Frontal cortex (tissue), 3 donors: ENCODE measurements at regions not wholly inside any gene's neighbourhood (a gene's known extent, or its start where the extent isn't known, plus 50 kb on each side); places are given as distances from the start of the nearest gene placed in this dataset.
"Not testable (repeated sequence)": the region's sequence is repeated elsewhere in the genome, so short reads cannot be mapped to it uniquely, and the experiment has no call there.

Experiments
- DNase-seq, 2 donors: peaks; one replicate each; pipeline ENCODE4 v3.0.0; 2012; ENCODE audit warnings: low spot score in 2 of 2
- FAIRE-seq: peaks from 2 replicates; lab custom pipeline; 2012; peaks lifted over from hg19 to GRCh38; lab: Jason Lieb, UNC
- donor health status: control.
- donor health status: control.
- donor health status: control.

DNA sequence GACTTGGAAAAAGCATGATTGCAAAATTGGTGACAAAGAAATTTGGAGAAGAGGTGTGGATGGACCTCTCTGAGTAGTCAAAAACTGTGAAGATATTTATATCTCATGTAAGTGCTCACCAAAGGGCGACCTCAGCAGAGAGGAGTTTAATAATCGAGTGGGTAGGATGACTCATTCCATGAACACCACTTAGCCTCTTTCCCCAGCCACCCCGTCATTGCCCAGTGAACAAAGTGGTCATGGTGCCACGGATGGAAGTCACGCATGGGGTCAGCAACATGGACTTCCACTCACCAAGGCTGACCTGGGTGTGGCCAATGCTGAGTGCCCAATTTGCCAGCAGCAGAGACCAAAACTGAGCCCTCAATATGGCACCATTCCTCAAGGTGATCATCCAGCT is 997.4 kb upstream of the GYPC start:
- no peak for DNase-seq
- FAIRE-seq = no peak

DNA sequence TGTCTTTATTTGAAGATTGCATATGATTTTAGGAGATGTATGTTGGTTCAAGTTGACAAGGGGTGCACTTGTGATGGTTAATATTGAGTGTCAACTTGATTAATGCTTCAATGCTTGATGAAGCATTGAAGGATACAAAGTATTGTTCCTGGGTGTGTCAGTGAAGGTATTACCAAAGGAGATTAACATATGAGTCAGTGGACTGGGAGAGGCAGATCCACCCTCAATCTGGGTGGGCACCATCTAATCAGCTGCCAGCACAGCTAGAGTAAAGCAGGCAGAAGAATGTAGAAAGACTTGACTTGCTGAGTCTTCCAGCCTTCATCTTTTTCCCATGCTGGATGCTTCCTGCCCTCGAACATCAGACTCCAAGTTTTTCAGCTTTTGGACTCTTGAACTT is 995.6 kb upstream of the GYPC start:
- DNase-seq, FAIRE-seq: not testable (repeated sequence)

DNA sequence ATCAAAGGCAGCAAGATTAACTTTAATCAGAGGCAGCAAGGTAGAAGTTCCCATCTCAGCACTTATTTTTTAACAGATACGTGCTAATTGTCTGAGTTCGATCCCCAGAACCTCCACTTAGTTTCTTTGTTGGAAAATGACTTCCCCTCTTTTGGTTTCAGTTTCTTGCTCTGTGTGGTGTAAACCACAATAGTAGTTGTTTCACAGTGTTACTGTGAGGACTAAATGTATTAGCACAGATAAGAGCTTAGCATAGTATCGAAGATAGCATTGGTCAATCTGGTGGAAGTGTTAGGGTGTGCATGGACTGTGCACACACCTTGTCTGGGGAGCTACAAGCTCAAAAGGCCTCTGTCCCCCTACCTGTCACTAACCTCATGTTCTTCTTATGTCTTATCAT is 988.3 kb upstream of the GYPC start:
- FAIRE-seq (no peak), DNase-seq (no peak)

DNA sequence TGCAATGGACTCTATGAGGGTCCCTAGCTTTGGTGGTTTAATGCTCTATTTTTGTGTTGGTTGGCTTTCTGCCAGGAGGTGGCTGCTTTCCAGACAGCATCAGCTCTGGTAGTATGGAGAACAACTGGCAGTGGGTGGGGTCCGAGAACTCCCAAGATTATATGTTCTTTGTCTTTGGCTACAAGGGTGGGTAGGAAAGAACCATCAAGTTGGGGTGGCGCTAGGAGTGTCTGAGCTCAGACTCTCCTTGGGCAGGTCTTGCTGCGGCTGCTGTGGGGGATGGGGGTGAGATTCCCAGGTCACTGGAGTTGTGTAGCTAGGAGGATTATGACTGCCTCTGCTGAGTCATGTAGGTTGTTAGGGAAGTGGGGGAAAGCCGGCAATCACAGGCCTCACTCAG is 976.1 kb upstream of the GYPC start:
- FAIRE-seq (no peak), DNase-seq (no peak)

DNA sequence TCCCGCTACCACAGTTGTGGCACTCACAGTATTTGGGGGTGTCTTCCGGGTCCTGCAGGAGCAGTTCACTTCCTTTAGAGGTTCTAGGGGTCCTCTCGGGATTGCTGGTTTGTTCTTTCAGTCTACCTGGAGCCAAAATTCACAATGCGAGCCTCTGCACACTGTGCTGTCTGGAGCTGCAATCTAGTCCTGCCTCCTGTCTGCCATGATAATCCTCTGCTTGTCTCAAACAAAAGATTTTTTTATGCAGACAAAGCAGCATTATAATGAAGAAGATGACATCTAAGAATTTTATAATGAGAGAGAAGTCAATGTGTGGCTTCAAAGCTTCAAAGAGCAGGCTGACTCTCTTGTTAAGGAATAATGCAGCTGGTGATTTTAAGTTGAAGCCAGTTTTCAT is 975.1 kb upstream of the GYPC start:
- FAIRE-seq (no peak), DNase-seq (no peak)

DNA sequence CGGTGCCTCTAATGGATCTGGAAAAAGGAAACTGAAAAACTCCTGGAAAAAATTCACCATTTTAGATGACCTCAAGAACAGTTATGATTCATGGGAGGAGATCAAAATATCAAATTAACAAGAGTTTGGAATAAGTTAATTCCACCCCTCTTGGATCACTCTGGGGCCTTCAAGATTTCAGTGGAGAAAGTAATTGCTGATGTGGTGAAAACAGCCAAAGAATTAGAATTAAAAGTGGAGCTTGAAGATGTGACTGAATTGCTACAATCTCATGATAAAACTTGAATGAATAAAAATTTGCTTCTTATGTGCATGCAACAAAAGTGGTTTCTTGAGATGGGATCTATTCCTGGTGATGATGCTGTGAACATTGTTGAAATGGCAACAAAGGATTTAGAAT is 974.4 kb upstream of the GYPC start:
- FAIRE-seq = no peak
- no peak for DNase-seq

DNA sequence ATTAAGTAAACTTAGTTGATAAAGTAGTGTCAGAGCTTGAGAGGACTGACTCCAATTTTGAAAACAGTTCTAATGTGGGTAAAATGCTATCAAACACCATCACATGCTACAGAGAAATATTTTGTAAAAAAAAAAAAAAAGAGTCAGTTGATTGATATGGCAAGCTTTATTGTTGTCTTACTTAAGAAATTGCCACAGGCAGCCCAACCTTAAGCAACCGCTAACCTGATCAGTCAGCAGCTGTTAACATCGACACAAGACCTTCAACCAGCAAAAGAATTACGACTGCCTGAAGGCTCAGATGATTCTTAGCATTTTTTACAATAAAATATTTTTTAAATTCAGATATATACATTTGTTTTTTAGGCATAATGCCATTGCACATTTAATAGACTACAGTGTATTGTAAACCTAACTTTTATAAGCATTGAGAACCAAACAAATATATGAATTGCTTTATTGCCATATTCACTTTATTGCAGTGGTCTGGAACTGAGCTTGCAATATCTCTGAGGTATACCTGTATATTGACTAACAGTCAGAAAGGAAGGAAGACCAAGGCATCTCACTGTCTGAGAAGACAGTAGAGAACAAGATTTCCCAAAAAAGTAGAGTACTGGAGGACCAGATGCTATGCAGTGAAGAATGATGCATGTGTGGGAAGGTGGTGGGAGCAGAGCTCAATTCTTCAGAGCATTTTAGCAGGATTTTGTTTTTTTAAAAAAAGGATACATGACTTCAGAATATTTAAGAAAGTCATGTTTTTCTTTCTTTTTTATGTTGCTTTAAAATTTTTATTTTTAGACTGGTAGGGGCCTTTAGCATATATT is 973.8 kb upstream of the GYPC start:
- DNase-seq (no peak), FAIRE-seq (no peak)

DNA sequence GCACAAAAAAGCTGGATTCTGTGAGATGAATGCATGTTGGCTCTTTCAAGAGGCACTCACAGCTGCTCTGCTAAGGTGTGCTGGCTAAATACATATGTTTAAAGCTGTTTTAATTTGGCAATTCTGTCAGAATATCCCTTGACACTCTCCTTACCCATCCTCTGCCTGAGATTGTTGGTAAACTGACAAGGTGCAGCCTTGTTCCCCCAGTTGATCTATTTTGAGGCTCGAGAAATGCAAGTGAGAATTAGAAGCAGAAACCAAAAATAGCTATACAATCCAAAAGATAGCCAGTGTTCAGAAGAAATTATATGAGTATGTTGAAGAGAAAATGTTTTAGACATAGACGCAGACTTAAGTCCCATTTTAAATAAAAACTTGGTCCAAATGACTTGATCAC is 971.7 kb upstream of the GYPC start:
- DNase-seq = no peak
- FAIRE-seq = no peak

DNA sequence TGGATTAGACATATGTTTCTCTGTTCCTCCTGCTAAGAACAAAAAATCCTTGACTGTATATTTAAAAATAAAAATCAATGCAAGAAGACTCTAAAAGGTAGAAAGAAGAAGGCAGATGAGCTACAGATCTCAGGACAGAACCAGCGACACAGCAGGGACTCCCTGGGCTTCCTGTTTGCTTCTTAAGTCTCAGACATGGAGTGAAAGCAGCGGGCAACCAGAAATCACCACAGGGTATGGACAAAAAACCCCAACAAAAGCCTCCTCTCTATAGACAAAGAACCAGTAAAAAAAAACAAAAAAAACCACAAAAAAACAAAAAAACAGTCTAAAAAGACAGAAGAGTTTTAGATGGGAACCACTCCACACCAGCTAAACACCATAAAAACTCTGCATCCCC is 971.0 kb upstream of the GYPC start:
- DNase-seq (no peak), FAIRE-seq (no peak)

DNA sequence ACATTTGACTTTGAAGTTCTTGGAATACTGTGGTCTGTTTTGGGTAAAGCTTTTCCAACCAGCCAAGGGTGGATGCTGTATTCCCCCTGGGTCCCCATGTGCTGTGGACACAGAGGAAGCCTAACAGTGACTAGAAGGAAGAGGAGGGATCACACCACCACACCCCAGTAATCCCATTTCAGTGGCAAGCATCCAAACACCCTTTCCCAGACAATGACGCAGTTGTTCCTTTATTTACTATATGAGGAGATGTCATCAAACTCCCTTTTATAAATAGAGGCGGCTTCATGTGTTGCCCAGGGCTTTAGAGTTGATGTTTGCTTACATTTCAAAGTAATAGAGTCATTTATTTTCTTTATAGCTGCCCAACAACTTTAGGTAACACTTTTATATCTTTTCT is 959.4 kb upstream of the GYPC start:
- FAIRE-seq = no peak
- no peak for DNase-seq

DNA sequence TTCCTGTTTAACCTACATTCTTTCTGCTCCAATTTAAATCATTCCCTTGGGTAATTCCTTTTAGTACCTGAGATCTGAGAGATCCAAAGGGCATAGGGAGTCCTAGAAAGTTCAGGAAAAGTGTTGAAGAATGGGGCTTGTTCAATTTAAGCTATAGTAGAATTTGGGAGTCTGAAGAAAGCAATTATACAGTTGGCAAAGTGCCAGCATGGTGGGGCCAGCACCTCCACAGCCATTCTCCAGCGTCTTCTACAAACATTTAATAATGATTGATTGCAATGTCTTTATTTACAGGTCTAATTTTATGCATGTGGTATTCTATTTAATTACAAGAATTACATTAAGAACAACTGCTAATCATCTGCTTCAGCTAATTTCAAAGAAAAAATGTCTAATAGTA is 957.7 kb upstream of the GYPC start:
- no peak for FAIRE-seq
- DNase-seq = no peak

DNA sequence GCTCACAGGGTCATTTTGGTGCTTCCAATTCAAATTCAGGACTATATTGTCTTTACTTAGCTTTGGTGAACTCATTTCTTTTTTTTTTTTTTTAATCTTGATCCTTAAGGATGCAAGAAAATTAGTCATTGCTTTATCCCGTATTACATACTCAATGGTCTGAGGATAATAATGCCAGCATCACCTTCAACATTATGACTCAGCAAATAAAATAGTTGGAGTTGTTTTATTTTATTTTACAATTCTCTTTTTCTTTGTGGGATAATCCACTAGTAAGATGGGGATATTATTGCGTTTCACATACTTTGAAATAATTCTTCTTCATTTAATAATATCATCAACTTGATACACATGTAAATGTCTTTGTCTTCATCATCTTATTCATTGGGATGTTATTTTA is 954.9 kb upstream of the GYPC start:
- FAIRE-seq (no peak), DNase-seq (no peak)

DNA sequence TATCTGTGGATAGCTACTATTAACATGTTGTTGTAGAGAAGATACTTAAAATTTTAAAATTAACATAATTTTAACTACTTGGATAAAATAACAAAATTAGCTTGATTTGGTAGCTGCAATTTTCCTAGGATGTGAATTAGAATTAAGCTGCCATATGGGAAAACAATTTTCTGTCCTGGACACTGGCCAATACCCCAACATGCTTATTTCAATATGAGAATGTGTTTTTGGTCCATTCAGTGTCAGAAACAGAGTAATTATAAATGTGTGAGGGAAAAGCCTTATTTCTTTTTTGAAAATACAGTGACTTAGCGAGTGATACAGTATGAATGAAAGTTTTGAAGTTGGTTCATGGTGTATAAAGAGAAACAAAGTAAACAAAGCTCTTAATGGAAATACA is 948.3 kb upstream of the GYPC start:
- DNase-seq (no peak), FAIRE-seq (no peak)

DNA sequence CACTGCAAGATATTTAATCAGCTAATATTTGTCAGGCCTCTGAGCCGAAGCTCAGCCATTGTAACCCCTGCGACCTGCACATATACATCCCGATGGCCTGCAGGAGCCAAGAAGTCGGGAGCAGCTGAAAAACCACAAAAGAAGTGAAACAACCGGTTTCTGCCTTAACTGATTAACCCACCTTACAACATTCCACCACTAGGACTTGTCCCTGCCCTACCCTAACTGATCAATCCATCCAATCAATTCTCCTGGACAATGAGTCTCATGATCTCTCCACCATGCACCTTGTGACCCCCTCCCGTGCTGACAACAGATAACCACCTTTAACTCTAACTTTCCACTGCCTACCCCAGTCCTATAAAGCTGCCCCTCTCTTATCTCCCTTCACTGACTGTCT is 945.4 kb upstream of the GYPC start:
- FAIRE-seq (no peak), DNase-seq (no peak)

DNA sequence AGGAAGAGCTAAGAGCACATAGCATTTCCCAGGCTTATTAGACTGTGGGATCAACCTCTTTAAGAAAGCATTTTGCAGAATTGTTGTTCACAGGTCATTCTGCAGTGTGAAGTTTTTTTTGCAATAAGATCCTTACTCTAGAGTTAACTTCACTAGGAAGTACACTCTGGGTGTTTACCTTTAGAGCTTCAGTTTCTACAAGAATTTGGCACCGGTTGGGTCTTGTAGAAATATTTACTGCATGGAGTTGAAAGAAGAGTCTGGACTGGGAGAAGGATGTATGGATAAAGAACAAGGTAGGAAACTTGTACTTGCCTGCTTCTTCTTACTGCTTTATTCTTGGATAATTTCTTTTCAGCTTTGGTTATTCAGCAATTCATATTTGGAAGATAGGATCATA is 944.9 kb upstream of the GYPC start:
- DNase-seq (no peak), FAIRE-seq (no peak)

DNA sequence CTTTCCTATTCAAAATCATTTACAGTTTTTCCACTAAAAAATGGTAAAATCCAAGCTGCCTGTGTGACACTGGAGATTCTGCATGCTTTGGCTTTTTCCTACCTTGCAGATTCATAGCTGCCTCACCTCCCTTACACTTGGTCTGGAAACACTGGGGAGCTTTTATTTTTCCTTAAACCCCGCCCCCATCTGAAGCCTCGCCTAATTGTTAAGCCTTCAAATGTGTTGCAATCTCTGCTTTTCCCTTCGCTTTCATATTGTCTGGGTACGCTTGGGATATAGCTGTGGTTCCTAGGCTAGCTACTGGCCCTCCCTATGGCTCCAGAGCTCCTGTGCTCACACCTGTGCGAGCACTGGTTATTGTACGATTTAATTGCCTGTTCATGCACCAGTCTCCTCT is 942.4 kb upstream of the GYPC start:
- no peak for FAIRE-seq

DNA sequence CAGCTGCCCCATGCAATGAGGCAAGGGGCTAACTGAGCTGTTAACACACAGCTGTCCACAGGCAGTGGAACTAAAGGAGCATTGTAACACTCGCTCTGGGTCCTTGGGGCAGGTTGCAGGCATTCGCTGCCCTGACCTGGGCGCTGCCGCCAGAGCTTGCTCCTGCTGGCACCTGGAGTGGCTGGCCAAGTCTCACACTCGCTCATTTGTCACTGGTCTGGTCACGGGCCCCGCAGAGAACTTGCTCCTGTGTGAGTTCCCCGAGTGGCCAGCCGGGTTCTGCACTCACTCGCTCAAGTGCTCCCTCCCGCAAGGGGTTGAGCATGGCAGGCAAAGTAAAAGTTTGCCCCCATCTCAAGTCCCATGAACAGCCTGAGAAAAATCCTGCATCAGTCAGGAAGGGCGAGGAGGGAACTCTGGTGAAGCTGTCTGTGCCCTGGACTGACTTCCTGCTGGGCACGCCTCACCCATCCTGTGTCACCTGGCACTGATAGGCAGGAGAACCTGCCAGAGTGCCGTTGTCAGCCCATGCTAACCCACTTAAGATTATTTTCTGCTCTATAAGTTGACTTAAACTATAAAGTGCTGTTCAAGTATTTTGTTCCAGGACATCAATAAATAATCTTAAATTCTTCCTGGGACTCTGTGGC is 934.8 kb upstream of the GYPC start:
- FAIRE-seq (no peak), DNase-seq (no peak)

More for the DNA sequence above, 942.4 kb upstream of the GYPC start:
- no peak for DNase-seq

DNA sequence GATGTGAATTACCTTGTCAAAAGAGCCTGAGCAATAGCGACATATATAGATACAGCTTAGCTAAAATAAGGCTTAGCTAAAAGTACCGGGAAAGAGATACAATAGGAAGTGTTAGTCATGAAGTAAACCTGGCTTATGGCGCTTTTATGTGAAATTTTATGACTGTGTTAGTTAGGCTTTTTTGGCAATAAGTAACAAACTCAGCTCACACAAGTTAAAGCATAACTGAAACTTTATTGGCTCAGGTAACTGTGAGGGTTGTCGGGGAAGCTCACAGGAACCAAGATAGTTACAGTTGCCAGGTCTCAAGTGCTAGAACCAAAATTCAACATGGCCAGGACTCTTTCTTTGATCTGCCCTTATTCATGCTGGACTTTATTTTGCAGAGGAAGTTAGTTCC is 925.0 kb upstream of the GYPC start:
- DNase-seq (no peak), FAIRE-seq (no peak)

DNA sequence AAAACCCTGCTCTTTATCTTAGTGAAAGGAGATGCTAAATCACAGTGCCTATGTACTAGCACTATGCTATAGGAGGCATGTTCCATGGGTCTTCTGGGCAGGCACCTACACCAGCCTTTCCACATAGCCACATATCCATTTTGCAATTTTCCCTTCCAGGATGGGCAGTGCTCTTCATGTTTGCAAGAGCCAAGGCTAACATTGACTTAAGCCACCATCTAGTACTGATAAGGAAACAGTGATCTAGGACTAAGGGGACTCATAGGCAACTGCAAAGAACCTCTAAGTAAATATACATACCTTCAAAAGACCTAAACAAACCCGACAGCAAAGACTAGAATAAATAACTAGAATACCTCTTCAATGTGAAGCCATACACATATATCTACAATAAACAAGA is 919.7 kb upstream of the GYPC start:
- no peak for FAIRE-seq

DNA sequence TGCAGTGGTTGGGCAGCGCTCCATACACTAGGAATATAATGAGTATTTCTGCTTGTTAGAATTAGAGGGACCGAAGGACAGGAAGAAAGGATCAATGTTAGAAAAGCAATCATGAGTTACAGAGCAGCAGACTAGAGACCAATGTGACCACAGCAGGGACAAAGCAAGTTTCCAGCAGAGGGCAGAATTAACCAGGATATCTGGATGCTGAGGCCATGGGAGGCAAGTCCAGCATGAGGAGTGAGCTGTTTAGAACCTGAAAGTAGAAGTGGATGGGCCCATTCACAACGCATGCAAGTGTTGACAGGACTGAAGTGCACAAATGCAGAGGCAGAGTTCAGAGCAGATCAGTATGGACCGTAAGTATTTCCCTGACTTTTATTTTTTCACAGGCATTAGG is 910.4 kb upstream of the GYPC start:
- DNase-seq = peak; percentile 1 to 14
- peak; percentile 8 for FAIRE-seq

More for the DNA sequence above, 919.7 kb upstream of the GYPC start:
- DNase-seq = no peak

DNA sequence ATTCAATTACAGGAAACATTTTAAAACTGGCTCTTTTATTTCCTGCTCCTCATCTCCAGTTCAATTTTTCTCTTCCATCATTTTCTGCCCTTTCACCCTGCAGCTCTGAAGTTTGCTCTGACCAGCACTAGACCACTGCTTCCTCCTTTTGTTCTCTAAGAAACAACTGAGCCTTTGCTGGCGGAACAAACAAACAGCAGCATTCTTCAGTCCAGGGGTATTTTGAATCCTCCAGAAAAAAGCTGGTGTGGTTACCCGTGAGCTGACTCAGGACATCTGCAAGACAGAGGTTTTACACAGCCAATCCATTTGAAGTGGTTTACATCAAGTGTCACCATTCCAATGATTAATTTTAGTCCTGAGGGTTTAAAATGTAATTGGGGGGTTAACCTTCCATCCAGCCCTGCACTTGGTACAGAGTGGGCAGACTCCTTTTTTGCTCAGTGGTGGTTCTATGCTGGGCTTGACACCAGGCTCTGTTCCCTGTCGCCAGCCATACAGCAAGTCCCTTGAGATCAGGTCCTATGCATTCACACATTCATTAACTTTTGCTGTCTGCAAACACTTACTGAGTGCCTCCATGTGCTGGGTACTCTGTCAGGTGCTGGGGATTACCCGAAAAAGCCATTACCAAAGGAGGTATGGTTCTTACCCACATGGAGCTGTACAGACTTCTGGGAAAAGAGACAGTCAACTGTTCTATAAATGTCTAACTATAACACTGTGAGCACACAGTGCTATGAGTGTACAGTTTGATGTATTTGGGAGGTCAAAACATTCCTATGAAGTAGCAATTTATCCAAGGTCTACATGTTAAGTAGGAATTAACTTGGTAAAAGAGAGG is 909.4 kb upstream of the GYPC start:
- FAIRE-seq (no peak), DNase-seq (no peak)
